ENCODE measurements at regions not wholly inside any gene's neighbourhood (a gene's known extent, or its start where the extent isn't known, plus 50 kb on each side); places are given as distances from the start of the nearest gene placed in this dataset.

DNA sequence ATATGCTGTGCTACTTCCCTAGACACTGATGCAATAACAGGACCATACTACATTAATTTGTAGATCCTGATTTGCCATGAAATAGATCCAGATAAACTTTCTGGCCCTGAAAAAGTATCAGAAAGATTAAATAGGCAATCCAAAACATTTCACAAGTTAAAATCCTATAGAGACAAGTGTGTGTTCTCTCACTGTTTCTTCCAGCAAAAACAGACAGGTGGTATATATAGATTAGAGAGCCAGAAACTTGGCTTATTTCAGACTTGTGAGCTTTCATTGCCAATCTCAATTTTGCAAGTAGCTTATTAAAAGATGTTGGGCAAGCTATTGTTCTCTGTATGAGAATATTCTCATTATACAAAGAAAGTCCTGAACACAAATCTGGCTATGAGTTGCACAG lies 289.1 kb upstream of the MANEA start:
- no peak overlapping the region for H3K4me3 ChIP-seq
- no peak for DNase-seq
- intact Hi-C loops (cut with DNase I; ENCODE audit: low total_unique reads): no loop called here
- H3K27ac ChIP-seq: no peak overlapping the region
- no peaks in the 10 kb centered on the region for H3K36me3 ChIP-seq
- no peaks in the 10 kb centered on the region for H3K4me1 ChIP-seq
- TF ChIP-seq POLR2A (IDR thresholded peaks at IDR 0.05) (no peak), POLR2AphosphoS5 (IDR thresholded peaks at IDR 0.05) (no peak)
- TF ChIP-seq, protein P1, sequence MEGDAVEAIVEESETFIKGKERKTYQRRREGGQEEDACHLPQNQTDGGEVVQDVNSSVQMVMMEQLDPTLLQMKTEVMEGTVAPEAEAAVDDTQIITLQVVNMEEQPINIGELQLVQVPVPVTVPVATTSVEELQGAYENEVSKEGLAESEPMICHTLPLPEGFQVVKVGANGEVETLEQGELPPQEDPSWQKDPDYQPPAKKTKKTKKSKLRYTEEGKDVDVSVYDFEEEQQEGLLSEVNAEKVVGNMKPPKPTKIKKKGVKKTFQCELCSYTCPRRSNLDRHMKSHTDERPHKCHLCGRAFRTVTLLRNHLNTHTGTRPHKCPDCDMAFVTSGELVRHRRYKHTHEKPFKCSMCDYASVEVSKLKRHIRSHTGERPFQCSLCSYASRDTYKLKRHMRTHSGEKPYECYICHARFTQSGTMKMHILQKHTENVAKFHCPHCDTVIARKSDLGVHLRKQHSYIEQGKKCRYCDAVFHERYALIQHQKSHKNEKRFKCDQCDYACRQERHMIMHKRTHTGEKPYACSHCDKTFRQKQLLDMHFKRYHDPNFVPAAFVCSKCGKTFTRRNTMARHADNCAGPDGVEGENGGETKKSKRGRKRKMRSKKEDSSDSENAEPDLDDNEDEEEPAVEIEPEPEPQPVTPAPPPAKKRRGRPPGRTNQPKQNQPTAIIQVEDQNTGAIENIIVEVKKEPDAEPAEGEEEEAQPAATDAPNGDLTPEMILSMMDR (IDR thresholded peaks at IDR 0.05 in 8 of 11, conservative IDR thresholded peaks at IDR 0.05 in 3 of 11): no peak
- H3K9me3 ChIP-seq: no peaks in the 10 kb centered on the region
- no peaks in the 10 kb centered on the region for H3K27me3 ChIP-seq (replicated peaks in 1 of 7)

DNA sequence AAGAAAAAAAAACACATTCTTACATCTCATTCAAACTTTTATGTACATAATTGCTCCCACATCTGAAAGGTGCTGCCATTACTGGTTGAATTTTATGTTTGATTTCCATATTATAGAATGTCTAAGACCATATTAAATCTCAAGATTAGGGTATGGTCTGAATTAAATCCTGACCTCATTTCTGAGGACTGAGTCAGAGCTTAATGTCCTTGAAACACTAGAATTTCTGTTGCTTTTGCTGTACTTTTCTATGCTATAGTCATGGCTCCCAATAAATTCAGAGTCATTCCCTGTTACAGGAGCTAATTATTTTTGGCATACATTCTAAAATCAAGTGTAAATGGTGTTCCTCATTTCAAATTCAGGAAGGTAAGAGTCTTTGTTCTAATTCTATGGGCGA lies 285.3 kb upstream of the MANEA start:
- TF ChIP-seq, protein P1 (IDR thresholded peaks at IDR 0.05 in 8 of 11, conservative IDR thresholded peaks at IDR 0.05 in 3 of 11): no peak
- TF ChIP-seq POLR2AphosphoS5 (IDR thresholded peaks at IDR 0.05): no peak
- TF ChIP-seq POLR2A (IDR thresholded peaks at IDR 0.05): no peak
- no peak for DNase-seq
- 61 to 95% (median 78%) methylated on average over 1 of the region's 1 CpG for WGBS, 5 donors
- H3K36me3 ChIP-seq: no peaks in the 10 kb centered on the region
- no peaks in the 10 kb centered on the region for H3K9me3 ChIP-seq
- no peak overlapping the region for H3K27ac ChIP-seq
- H3K27me3 ChIP-seq (replicated peaks in 1 of 7): no peaks in the 10 kb centered on the region
- intact Hi-C loops (cut with DNase I; ENCODE audit: low total_unique reads): no loop called here
- H3K4me3 ChIP-seq: no peak overlapping the region
- H3K4me1 ChIP-seq: no peaks in the 10 kb centered on the region

DNA sequence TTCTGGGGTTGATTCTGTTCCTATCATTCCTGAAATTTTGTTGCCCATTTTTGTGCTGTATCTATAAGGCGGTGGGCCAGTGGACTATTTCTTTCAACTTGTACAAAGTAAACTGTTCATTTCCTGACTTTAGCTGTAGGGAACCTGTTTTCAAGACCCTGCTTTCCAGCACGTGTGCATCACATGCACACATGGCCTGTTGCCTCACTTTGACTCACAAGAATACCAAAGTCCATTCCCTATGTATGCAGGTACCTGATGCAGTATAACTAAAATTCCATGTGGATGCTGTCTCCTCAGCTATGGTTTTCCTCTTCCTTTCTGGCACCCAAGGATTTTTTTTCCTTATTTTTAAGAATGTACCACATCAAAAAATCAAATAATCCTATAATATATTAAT lies 284.1 kb upstream of the MANEA start:
- no peaks in the 10 kb centered on the region for H3K4me1 ChIP-seq
- no peak overlapping the region for H3K4me3 ChIP-seq
- H3K27me3 ChIP-seq (replicated peaks in 1 of 7): no peaks in the 10 kb centered on the region
- intact Hi-C loops (cut with DNase I; ENCODE audit: low total_unique reads): no loop called here
- 63 to 77% (median 65%) methylated on average over 2 of the region's 2 CpGs for WGBS, 5 donors
- H3K36me3 ChIP-seq: no peaks in the 10 kb centered on the region
- DNase-seq: no peak
- H3K9me3 ChIP-seq: no peaks in the 10 kb centered on the region
- TF ChIP-seq, protein P1 (IDR thresholded peaks at IDR 0.05 in 8 of 11, conservative IDR thresholded peaks at IDR 0.05 in 3 of 11): no peak
- TF ChIP-seq POLR2AphosphoS5 (IDR thresholded peaks at IDR 0.05): no peak
- TF ChIP-seq POLR2A (IDR thresholded peaks at IDR 0.05): no peak
- no peak overlapping the region for H3K27ac ChIP-seq

DNA sequence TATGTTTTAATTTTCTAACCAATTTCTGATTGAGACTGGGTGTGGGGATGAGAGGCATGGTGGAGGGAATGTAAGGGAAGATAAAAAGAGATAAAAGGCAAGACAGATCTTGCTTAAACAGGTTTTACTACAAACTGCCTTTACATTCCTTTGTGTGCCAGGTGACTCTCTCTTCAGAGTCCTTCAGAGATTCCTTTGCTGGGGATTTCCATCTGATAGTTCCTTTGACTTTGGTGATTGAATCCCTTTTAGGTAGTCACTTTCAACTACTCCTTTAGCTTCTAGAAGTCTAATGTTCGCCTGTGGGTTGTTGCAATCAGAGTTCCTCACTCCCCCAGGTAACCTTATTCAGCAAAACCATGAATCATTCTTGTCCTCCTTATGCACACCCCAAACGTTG lies 283.3 kb upstream of the MANEA start:
- intact Hi-C loops (cut with DNase I; ENCODE audit: low total_unique reads): no loop called here
- no peak for DNase-seq
- Histone ChIP-seq H3K4me1 (no peaks in the 10 kb centered on the region), H3K9me3 (peaks cover 0 to 3% (median 0%) of the 10 kb centered on the region in 8 donors), H3K27me3 (replicated peaks in 1 of 7) (no peaks in the 10 kb centered on the region), H3K4me3 (no peak overlapping the region), H3K27ac (no peak overlapping the region), H3K36me3 (no peaks in the 10 kb centered on the region)
- 36 to 67% (median 46%) methylated on average over 2 of the region's 2 CpGs for WGBS, 5 donors
- no peak for TF ChIP-seq POLR2AphosphoS5 (IDR thresholded peaks at IDR 0.05)
- TF ChIP-seq, protein P1 (IDR thresholded peaks at IDR 0.05 in 8 of 11, conservative IDR thresholded peaks at IDR 0.05 in 3 of 11): no peak
- TF ChIP-seq POLR2A (IDR thresholded peaks at IDR 0.05): no peak
